EH (cell line): ENCODE measurements at regions not wholly inside any gene's neighbourhood (a gene's known extent, or its start where the extent isn't known, plus 50 kb on each side); places are given as distances from the start of the nearest gene placed in this dataset.
"Not testable (repeated sequence)": the region's sequence is repeated elsewhere in the genome, so short reads cannot be mapped to it uniquely, and the experiment has no call there.

Experiments
- DNase-seq: peaks from one replicate; pipeline ENCODE4 v3.0.0-alpha.2; 2015; ENCODE audit warnings: low read depth

DNA sequence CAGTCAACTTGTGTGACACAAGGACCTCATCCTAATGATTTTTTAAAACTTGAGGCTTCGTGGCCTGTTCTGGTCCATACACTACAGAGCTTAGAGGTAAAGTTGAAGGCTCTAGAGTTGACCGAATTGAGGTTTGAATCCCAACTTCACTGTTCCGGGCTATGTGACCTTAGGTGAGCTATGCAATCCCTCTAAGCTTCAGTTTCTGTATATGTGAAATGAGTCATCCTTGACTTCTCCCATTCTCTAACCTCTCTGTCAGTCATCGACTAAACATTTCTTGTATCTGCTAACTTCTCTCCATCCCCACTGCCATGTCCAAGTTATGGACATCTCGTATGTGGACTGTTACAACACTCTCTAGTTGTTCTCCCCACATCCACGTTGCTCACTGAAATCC is 178.2 kb upstream of the TMEM45B start:
- DNase-seq, result peak; percentile 37

DNA sequence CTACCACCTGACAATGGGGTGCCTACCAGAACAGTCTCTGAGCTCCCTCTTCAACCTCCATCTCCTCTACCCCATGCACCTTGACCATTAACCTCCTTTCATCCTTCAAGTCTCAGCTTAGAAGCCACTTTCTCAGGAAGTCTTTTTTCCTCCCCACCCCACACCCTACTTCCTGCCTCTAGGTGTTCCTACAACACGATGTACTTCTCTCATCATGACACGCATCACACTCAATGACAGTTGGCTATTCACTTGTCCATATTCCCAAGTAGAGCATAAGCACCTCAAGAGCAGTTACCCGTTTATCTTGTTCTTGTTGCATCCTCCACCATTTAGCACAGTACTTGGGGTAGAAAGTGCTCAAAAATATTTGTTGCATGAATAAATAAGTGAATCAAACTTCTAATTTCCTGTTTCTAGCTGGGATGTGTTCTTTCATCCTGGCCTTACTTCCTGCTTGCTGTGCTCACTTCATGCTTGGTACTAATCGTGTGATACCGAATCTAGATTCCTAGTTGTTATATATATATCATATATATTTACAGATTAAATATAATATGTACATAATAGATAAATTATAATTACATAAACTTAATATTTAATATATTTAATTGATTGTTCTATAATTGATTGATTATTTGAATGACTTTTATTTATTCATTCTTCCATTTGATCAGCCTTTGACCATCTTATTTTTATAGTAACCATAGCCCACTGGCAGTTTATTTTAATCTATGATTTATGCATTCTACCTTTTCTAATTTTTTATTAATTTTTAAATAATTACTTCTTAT is 177.5 kb upstream of the TMEM45B start:
- DNase-seq, result peak; percentile 23

GRCh38 chr11:129639300-129639699 is 176.3 kb upstream of the TMEM45B start:
- peak; percentile 94 for DNase-seq

GRCh38 chr11:129640671-129641070 is 175.0 kb upstream of the TMEM45B start:
- no peak for DNase-seq

- DNase-seq, result peak; percentile 90
Measured at GRCh38 chr11:129643031-129643721, 172.5 kb upstream of the TMEM45B start.

DNA sequence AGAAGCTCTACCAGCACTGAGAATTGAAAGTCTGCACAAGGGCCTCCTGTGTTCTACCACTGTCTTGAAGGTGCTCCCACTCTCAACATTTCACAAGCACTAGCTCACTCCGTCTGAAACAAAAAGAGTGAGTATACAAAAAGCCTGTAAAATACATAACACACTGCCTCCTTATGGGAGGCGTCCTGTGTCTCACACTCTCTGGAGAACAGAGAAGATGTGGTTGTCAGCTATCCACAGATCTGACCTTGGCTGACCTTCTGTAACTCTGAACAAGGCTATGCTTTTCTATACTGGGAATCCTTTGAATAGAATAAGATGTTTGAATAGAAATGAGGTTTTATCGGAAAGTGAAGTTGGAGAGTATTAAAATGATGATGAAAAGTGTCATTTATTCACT is 171.3 kb upstream of the TMEM45B start:
- DNase-seq, result no peak

DNA sequence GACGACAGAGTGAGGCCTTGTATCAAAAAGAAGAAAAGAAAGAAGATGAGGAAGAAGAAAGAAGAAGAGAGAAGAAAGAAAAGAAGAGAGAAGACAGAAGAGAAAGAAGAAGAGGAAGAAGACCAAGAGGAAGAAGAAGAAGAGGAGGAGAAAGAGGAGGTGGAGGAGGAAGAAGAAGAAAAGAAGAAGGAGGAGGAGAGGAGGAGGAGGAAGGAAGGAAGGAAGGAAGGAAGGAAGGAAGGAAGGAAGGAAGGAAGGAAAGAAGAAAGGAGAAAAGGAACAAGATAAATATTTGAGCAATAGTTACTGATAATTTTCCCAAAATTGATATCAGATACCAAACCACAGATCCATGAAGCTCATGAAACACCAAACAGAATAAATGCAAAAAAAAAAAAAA is 169.7 kb upstream of the TMEM45B start:
- DNase-seq, result no peak

- not testable (repeated sequence) for DNase-seq
Measured at GRCh38 chr11:129650044-129650443, 165.6 kb upstream of the TMEM45B start.

- DNase-seq, result peak; percentile 47
Measured at GRCh38 chr11:129652835-129653234, 162.8 kb upstream of the TMEM45B start.

DNA sequence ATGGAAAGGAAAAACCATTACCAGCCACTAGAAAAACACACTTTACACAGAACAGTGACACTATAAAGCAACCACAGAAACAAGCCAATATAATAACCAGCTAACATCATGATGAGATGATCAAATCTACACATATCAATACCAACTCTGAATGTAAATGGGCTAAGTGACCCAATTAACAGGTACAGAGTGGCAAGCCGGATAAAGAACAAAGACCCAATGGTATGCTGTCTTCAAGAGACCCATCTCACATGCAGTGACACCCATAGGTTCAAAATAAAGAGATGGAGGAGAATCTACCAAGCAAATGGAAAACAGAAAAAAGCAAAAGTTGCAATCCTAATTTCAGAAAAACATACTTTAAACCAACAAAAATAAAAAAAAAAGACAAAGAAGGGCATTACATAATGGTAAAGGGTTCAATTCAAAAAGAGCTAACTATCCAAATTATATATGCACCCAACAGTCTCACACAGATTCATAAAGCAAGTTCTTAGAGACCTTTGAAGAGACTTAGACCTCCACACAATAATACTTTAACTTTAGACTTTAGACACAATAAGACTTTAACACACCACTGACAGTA is 160.3 kb upstream of the TMEM45B start:
- DNase-seq, result no peak

DNA sequence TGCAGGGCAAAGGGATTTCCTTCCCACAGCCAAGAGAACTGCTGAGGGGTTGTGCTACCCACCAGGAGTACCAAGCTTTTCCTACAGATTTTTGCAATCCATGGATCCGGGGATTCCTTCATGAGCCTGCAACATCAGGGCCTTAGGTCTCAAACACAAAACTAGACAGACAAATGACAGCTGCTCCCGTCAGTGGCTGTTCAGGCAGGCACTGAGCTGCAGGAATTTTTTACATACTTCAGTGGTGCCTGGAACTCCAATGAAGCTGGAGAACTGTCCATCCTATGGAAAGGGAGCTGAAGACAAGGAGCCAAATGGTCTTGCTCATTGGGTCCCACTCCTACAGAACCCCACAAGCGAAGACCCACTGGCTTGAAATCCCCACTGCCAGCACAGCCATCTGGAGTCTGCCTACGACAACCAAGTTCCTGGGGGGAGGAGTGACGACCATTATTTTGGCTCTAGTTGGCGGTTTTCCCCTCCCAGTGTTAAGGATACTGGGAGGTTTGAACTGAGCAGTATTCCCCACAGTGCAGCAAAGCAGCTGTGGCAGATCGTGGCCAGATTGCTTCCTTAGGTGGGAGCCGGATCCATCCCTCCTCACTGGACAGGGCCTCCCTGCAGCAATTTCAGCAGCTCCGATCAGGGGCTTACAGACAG is 157.7 kb upstream of the TMEM45B start:
- no peak for DNase-seq

DNA sequence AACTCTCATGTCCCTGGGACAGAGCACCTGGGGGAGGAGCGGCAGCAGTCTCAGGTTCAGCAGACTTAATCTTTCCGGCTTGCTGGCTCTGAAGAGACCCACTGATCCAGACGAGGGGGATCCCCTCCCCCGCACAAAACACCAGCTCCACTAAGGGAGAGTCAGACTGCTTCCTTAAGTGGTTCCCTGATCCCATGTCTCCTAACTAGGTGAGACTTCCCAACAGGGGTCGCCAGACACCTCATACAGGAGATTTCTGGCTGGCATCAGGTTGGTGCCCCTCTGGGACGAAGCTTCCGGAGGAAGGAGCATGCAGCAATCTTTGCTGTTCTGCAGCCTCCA is 157.2 kb upstream of the TMEM45B start:
- no peak for DNase-seq

- no peak for DNase-seq
Measured at GRCh38 chr11:129680907-129681306, 134.7 kb upstream of the TMEM45B start.

DNA sequence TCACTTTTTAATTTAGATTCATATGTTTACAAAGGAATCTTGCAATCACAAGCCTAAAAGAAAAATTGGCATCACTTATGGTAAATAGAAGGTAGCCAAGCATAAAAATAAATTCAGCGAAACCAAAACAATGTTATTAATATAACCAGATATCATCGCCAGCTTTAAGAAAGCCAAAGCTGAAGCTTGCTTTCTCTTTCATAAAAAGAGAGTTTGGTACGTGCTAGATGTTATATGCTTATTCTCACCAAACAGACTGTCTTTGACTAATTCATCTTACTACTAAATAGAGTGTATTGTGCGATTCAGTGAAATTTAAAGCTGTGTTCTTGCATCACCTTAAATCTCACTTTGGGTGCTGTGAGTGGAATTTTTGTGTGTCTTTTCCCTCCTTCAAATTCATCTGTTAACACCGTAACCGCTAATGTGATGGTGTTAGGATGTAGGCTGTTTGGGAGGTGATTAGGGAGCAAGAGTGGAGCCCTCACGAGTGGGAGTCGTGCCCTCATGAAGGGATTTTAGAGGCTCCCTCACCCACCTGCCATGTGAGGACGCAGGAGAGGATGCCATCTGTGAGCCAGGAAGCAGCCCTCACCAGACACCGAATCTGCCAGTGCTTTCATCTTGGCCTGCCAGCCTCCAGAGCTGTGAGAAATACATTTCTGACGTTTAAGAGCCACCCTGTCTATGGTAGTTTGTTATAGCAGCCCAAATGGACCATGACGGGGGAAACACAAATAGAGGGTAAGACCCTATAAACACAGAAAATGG is 134.1 kb upstream of the TMEM45B start:
- no peak for DNase-seq

DNA sequence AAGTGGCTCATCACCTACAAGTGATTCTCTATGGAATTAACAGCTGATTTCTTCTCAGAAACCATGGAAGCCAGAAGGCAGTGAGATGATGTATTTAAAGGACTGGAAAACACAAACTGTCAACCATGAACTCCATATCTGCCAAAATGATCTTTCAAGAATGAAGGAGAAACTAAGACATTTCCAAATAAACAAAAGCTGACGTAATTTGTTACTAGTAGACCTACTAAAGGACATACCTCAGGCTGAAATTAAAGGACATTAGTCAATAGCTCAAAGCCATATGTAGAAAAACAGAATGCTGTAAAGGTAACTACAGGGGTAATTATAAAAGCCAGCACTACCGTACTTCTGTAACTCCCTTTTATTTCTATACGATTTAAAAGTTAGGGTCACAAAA is 129.4 kb upstream of the TMEM45B start:
- DNase-seq, result no peak

GRCh38 chr11:129691142-129691541 is 124.5 kb upstream of the TMEM45B start:
- no peak for DNase-seq

DNA sequence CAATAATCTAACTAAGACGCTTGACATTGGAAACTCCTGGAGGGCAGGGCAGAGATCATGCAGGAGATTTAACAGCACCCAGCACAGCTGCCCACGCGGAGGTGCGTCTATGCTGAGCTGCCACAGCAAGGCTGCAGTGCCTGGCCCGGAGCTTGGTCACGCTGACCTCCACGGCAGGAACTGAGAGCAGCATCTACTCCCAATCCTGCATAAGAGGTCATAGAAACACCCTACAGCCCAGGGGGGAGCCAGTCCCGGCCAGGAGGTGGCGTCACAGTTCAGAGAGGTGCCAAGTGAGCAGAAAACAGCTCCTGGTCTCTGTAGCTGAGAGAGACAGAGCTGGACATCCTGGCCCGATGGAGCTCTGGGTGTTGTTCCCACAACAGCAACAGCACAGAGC is 121.1 kb upstream of the TMEM45B start:
- no peak for DNase-seq

DNA sequence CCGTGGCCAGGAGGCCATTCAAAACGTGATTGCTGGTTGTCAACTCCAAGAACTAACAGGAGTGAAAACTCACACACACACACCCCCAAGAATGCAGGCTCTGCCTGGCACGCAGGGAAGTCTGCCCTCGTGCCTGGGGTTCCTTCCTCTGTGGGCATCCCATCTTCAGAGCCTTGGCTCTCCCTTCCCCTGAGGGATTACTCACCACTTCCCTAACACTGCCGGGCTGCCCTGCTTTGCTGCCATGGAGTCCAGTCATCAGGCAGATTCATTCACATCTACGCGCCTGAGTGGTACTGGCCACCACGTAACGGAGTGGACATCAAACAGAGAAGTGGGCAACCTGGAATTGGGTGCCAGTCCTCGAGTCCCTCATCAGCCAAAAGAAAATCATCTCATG is 120.7 kb upstream of the TMEM45B start:
- DNase-seq, result no peak

GRCh38 chr11:129695571-129696308 is 119.9 kb upstream of the TMEM45B start:
- peak; percentile 35 for DNase-seq

DNA sequence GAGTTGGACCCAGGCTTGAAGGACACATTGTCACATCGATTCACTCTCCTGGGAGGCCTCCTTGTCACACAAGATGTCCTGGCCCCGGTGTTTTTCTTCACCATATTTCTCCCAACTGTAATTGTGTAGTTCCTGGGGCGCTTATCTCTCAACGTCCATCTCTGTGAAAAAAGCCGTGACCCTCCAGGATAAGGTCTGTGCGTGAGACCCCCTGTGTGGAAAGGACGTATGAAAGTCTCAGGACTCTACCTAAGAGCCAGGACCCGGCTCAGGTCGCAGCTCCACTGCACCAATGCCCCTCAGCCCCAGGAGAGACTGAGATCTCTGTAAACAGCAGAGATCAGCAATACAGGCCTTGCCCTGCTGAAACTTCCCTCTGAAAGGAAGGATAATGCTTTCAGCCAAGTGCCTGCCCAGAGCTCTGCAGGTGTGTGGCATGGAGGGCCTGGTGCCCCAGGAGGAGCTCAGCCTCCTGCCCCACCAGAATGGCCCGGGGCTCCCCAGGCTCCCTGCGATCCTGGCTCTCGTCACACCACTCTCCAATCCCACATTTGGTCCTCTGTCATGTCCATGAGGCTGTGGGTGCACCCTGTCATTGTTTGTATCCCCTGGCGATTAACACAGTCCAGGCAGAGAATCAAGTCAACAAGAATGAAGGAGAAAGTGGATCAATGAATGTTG is 119.2 kb upstream of the TMEM45B start:
- DNase-seq, result no peak

DNA sequence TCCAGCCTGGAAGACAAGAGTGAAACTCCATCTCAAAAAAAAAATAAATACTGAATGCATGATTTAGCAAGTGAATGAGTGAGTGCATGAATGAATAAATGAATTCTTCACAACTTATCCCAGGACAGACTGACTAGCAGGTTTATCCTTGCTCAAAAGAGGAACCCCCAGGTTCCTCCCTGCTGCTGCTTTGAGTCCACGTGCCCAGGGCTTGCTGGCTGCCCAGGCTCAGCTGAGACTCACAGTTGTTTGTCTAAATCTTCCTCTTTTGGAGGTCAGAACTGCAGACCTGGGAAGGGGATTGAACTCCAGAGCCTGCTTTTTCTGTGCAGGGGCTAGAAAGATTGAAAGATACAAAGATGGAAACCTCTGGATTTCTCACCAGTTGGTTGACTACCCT is 117.4 kb upstream of the TMEM45B start:
- DNase-seq, result no peak
